HG03469 (cell line): ENCODE measurements at regions not wholly inside any gene's neighbourhood (a gene's known extent, or its start where the extent isn't known, plus 50 kb on each side); places are given as distances from the start of the nearest gene placed in this dataset.
"Not testable (repeated sequence)": the region's sequence is repeated elsewhere in the genome, so short reads cannot be mapped to it uniquely, and the experiment has no call there.

ENCODE experiments used
- ATAC-seq: cut with Tn5 transposase; IDR thresholded peaks from one replicate; pipeline ENCODE4 v1.9.1; 2021; ENCODE audit warnings: mild to moderate bottlenecking, moderate library complexity, moderate number of reproducible peaks; ENCODE audit not compliant: unreplicated experiment

- ATAC-seq, result no peak
These were observed 331.6 kb upstream of the BRINP3 start for GRCh38 chr1:190809312-190809711.

GRCh38 chr1:190812996-190813395 is 335.3 kb upstream of the BRINP3 start:
- no peak for ATAC-seq

- no peak for ATAC-seq
These were observed 354.8 kb upstream of the BRINP3 start for GRCh38 chr1:190832511-190832910.

- ATAC-seq, result no peak
These were observed 358.0 kb upstream of the BRINP3 start for GRCh38 chr1:190835658-190836057.

- not testable (repeated sequence) for ATAC-seq
These were observed 359.5 kb upstream of the BRINP3 start for GRCh38 chr1:190837200-190837599.

GRCh38 chr1:190837888-190838287 is 360.2 kb upstream of the BRINP3 start:
- ATAC-seq, result no peak

GRCh38 chr1:190847166-190847565 is 369.5 kb upstream of the BRINP3 start:
- ATAC-seq, result no peak

GRCh38 chr1:190849346-190849745 is 371.7 kb upstream of the BRINP3 start:
- no peak for ATAC-seq

GRCh38 chr1:190852611-190853010 is 374.9 kb upstream of the BRINP3 start:
- ATAC-seq, result no peak

- no peak for ATAC-seq
These were observed 380.5 kb upstream of the BRINP3 start for GRCh38 chr1:190858140-190858539.

GRCh38 chr1:190864013-190864641 is 386.5 kb upstream of the BRINP3 start:
- ATAC-seq, result no peak

- ATAC-seq, result no peak
These were observed 402.7 kb upstream of the BRINP3 start for GRCh38 chr1:190880352-190880751.

- no peak for ATAC-seq
These were observed 403.4 kb upstream of the BRINP3 start for GRCh38 chr1:190881064-190881463.

- ATAC-seq, result no peak
These were observed 419.6 kb upstream of the BRINP3 start for GRCh38 chr1:190897233-190897632.

GRCh38 chr1:190904091-190904695 is 426.5 kb upstream of the BRINP3 start:
- ATAC-seq, result no peak

- no peak for ATAC-seq
These were observed 428.6 kb upstream of the BRINP3 start for GRCh38 chr1:190906206-190906725.

GRCh38 chr1:190908246-190908645 is 430.6 kb upstream of the BRINP3 start:
- no peak for ATAC-seq

- no peak for ATAC-seq
These were observed 431.0 kb upstream of the BRINP3 start for GRCh38 chr1:190908691-190909090.

GRCh38 chr1:190935925-190936324 is 458.3 kb upstream of the BRINP3 start:
- ATAC-seq, result no peak

- ATAC-seq, result no peak
These were observed 458.7 kb upstream of the BRINP3 start for GRCh38 chr1:190936337-190936736.

- ATAC-seq, result no peak
These were observed 463.3 kb upstream of the BRINP3 start for GRCh38 chr1:190940951-190941350.

GRCh38 chr1:190942475-190942874 is 464.8 kb upstream of the BRINP3 start:
- no peak for ATAC-seq

- not testable (repeated sequence) for ATAC-seq
These were observed 466.1 kb upstream of the BRINP3 start for GRCh38 chr1:190943722-190944121.
